Naive B cell (primary cell): ENCODE measurements at regions not wholly inside any gene's neighbourhood (a gene's known extent, or its start where the extent isn't known, plus 50 kb on each side); places are given as distances from the start of the nearest gene placed in this dataset.
A peak's percentile ranks its signal among the peaks of the same experiment; 100 is the strongest.

Experiments used
- ATAC-seq, 2 donors: fragments of 150-1000 bp; cut with Tn5 transposase; 2 replicates each; pipeline ENCODE4 v1.10.0; 2021; ENCODE audit warnings: low read depth in 2 of 2, mild to moderate bottlenecking in 2 of 2, moderate library complexity in 2 of 2
- DNase-seq: peaks from one replicate; pipeline ENCODE4 v3.0.0; 2022
- H3K27ac Mint-ChIP-seq, 6 donors: one replicate each; pipeline ENCODE4 v1.8.0; 2020 to 2022; ENCODE audit warnings: mild to moderate bottlenecking in 6 of 6, mixed read lengths in 6 of 6, moderate library complexity in 5 of 6, inconsistent platforms in 2 of 6
- H3K27me3 Mint-ChIP-seq, 3 donors: one replicate each; pipeline ENCODE4 v1.8.0; 2021 to 2022; ENCODE audit warnings: mixed read lengths in 3 of 3, mild to moderate bottlenecking in 1 of 3
- H3K36me3 Mint-ChIP-seq, 2 donors: one replicate each; pipeline ENCODE4 v1.8.0; 2020 to 2022; ENCODE audit warnings: mixed read lengths in 2 of 2, inconsistent platforms in 1 of 2, mild to moderate bottlenecking in 1 of 2
- H3K4me1 Mint-ChIP-seq, 3 donors: one replicate each; pipeline ENCODE4 v1.8.0; 2020 to 2022; ENCODE audit warnings: mixed read lengths in 3 of 3, inconsistent platforms in 1 of 3, mild to moderate bottlenecking in 1 of 3, moderate library complexity in 1 of 3
- H3K4me3 Mint-ChIP-seq, 8 donors: one replicate each; pipeline ENCODE4 v1.8.0; 2020 to 2022; ENCODE audit warnings: mild to moderate bottlenecking in 8 of 8, mixed read lengths in 8 of 8, moderate library complexity in 8 of 8, inconsistent platforms in 2 of 8
- H3K9me3 Mint-ChIP-seq, 7 donors: one replicate each; pipeline ENCODE4 v1.8.0; 2020 to 2022; ENCODE audit warnings: mixed read lengths in 7 of 7, mild to moderate bottlenecking in 5 of 7, inconsistent platforms in 2 of 7, moderate library complexity in 1 of 7

- no peaks in the 10 kb centered on the region for H3K27me3 Mint-ChIP-seq
- no peak for ATAC-seq
Measured at GRCh38 chr7:130940326-130940725, 206.3 kb upstream of the KLF14 start.

GRCh38 chr7:130940907-130941306 lies 206.9 kb upstream of the KLF14 start:
- ATAC-seq (no peak), DNase-seq (no peak)
- Mint-ChIP-seq H3K27ac (peak overlapping the region; percentile 24 to 95 (median 87)), H3K36me3 (peaks cover 7 to 20% of the 10 kb centered on the region in 2 donors), H3K4me1 (peaks cover 54 to 69% (median 66%) of the 10 kb centered on the region in 3 donors), H3K27me3 (no peaks in the 10 kb centered on the region), H3K4me3 (peak overlapping the region; percentile 10 to 88 (median 73)), H3K9me3 (no peaks in the 10 kb centered on the region)

More at GRCh38 chr7:130940326-130940725, 206.3 kb upstream of the KLF14 start:
- peak overlapping the region in 3 of 8 donors; percentile 13 to 75 (median 32) for H3K4me3 Mint-ChIP-seq
- H3K9me3 Mint-ChIP-seq: no peaks in the 10 kb centered on the region
- peaks cover 13 to 20% of the 10 kb centered on the region in 2 donors for H3K36me3 Mint-ChIP-seq
- H3K4me1 Mint-ChIP-seq: peaks cover 48 to 69% (median 66%) of the 10 kb centered on the region in 3 donors
- no peak for DNase-seq
- peak overlapping the region; percentile 37 to 95 (median 68) for H3K27ac Mint-ChIP-seq

GRCh38 chr7:130941322-130942210 lies 207.6 kb upstream of the KLF14 start:
- ATAC-seq: peak; percentile 19 to 29
- Mint-ChIP-seq H3K27ac (peak overlapping the region; percentile 78 to 95 (median 91)), H3K4me1 (peaks cover 56 to 72% (median 63%) of the 10 kb centered on the region in 3 donors), H3K4me3 (peak overlapping the region; percentile 68 to 88 (median 74)), H3K9me3 (no peaks in the 10 kb centered on the region), H3K36me3 (peaks cover 5 to 20% of the 10 kb centered on the region in 2 donors), H3K27me3 (no peaks in the 10 kb centered on the region)
- no peak for DNase-seq

- H3K27ac Mint-ChIP-seq: peak overlapping the region; percentile 24 to 98 (median 94)
Measured at GRCh38 chr7:130942211-130942964, 208.4 kb upstream of the KLF14 start.

GRCh38 chr7:130943336-130943901 lies 209.4 kb upstream of the KLF14 start:
- DNase-seq (peak; percentile 66), ATAC-seq (peak; percentile 73 to 78)
- H3K27ac Mint-ChIP-seq: peak overlapping the region; percentile 24 to 98 (median 94)
- H3K4me1 Mint-ChIP-seq: peaks cover 60 to 78% (median 64%) of the 10 kb centered on the region in 3 donors
- peak overlapping the region; percentile 43 to 86 (median 72) for H3K4me3 Mint-ChIP-seq
- no peaks in the 10 kb centered on the region for H3K27me3 Mint-ChIP-seq
- no peaks in the 10 kb centered on the region for H3K9me3 Mint-ChIP-seq
- peaks cover 0 to 26% of the 10 kb centered on the region in 2 donors for H3K36me3 Mint-ChIP-seq

More at GRCh38 chr7:130942211-130942964, 208.4 kb upstream of the KLF14 start:
- Mint-ChIP-seq H3K4me3 (peak overlapping the region in 7 of 8 donors; percentile 49 to 86 (median 73)), H3K36me3 (peaks cover 0 to 20% of the 10 kb centered on the region in 2 donors), H3K4me1 (peaks cover 56 to 70% (median 59%) of the 10 kb centered on the region in 3 donors), H3K27me3 (no peaks in the 10 kb centered on the region), H3K9me3 (no peaks in the 10 kb centered on the region)
- DNase-seq (no peak), ATAC-seq (peak in 1 of 2 donors; percentile 18)

GRCh38 chr7:130943981-130944380 lies 210.0 kb upstream of the KLF14 start:
- peak overlapping the region; percentile 24 to 98 (median 94) for H3K27ac Mint-ChIP-seq
- no peaks in the 10 kb centered on the region for H3K9me3 Mint-ChIP-seq
- H3K4me1 Mint-ChIP-seq: peaks cover 59 to 76% (median 64%) of the 10 kb centered on the region in 3 donors
- H3K36me3 Mint-ChIP-seq: peaks cover 0 to 26% of the 10 kb centered on the region in 2 donors
- no peaks in the 10 kb centered on the region for H3K27me3 Mint-ChIP-seq
- peak overlapping the region in 7 of 8 donors; percentile 43 to 86 (median 72) for H3K4me3 Mint-ChIP-seq
- ATAC-seq (no peak), DNase-seq (no peak)

GRCh38 chr7:130944997-130945396 lies 211.0 kb upstream of the KLF14 start:
- DNase-seq (no peak), ATAC-seq (no peak)
- H3K4me3 Mint-ChIP-seq: peak overlapping the region in 3 of 8 donors; percentile 42 to 79 (median 52)
- peaks cover 0 to 22% of the 10 kb centered on the region in 2 donors for H3K36me3 Mint-ChIP-seq
- peaks cover 56 to 80% (median 57%) of the 10 kb centered on the region in 3 donors for H3K4me1 Mint-ChIP-seq
- peak overlapping the region in 5 of 6 donors; percentile 91 to 97 (median 93) for H3K27ac Mint-ChIP-seq
- H3K27me3 Mint-ChIP-seq: no peaks in the 10 kb centered on the region
- no peaks in the 10 kb centered on the region for H3K9me3 Mint-ChIP-seq

GRCh38 chr7:130945411-130945811 lies 211.4 kb upstream of the KLF14 start:
- DNase-seq: no peak
- H3K27me3 Mint-ChIP-seq: no peaks in the 10 kb centered on the region
- peaks cover 52 to 78% (median 56%) of the 10 kb centered on the region in 3 donors for H3K4me1 Mint-ChIP-seq
- H3K9me3 Mint-ChIP-seq: no peaks in the 10 kb centered on the region
- peak overlapping the region in 6 of 8 donors; percentile 40 to 79 (median 47) for H3K4me3 Mint-ChIP-seq
- peak overlapping the region; percentile 91 to 97 (median 94) for H3K27ac Mint-ChIP-seq
- ATAC-seq: peak; percentile 62 to 67
- H3K36me3 Mint-ChIP-seq: peaks cover 0 to 22% of the 10 kb centered on the region in 2 donors

- DNase-seq: no peak
- peaks cover 0 to 18% of the 10 kb centered on the region in 2 donors for H3K36me3 Mint-ChIP-seq
- H3K27ac Mint-ChIP-seq: peak overlapping the region; percentile 81 to 97 (median 94)
- no peaks in the 10 kb centered on the region for H3K9me3 Mint-ChIP-seq
- peaks cover 45 to 73% (median 52%) of the 10 kb centered on the region in 3 donors for H3K4me1 Mint-ChIP-seq
- no peaks in the 10 kb centered on the region for H3K27me3 Mint-ChIP-seq
- no peak for ATAC-seq
- peak overlapping the region in 1 of 8 donors; percentile 79 for H3K4me3 Mint-ChIP-seq
Measured at GRCh38 chr7:130946114-130946513, 212.1 kb upstream of the KLF14 start.

- DNase-seq (no peak), ATAC-seq (no peak)
- H3K27ac Mint-ChIP-seq: peak overlapping the region; percentile 34 to 96 (median 84)
Measured at GRCh38 chr7:130947792-130948580, 214.0 kb upstream of the KLF14 start.

GRCh38 chr7:130948822-130949221 lies 214.8 kb upstream of the KLF14 start:
- Mint-ChIP-seq H3K4me1 (peaks cover 31 to 52% (median 36%) of the 10 kb centered on the region in 3 donors), H3K36me3 (peaks cover 0 to 17% of the 10 kb centered on the region in 2 donors), H3K27ac (peak overlapping the region in 1 of 6 donors; percentile 9), H3K9me3 (no peaks in the 10 kb centered on the region), H3K27me3 (no peaks in the 10 kb centered on the region), H3K4me3 (no peak overlapping the region)
- no peak for DNase-seq
- no peak for ATAC-seq

More at GRCh38 chr7:130947792-130948580, 214.0 kb upstream of the KLF14 start:
- Mint-ChIP-seq H3K4me3 (peak overlapping the region in 2 of 8 donors; percentile 4 to 17), H3K9me3 (no peaks in the 10 kb centered on the region), H3K36me3 (peaks cover 0 to 16% of the 10 kb centered on the region in 2 donors), H3K4me1 (peaks cover 39 to 58% (median 45%) of the 10 kb centered on the region in 3 donors), H3K27me3 (no peaks in the 10 kb centered on the region)

- Mint-ChIP-seq H3K4me1 (peaks cover 32 to 55% (median 37%) of the 10 kb centered on the region in 3 donors), H3K36me3 (peaks cover 0 to 17% of the 10 kb centered on the region in 2 donors), H3K4me3 (no peak overlapping the region), H3K9me3 (no peaks in the 10 kb centered on the region), H3K27ac (peak overlapping the region in 1 of 6 donors; percentile 70), H3K27me3 (no peaks in the 10 kb centered on the region)
- no peak for ATAC-seq
- no peak for DNase-seq
Measured at GRCh38 chr7:130949550-130949949, 215.5 kb upstream of the KLF14 start.
